Sigmoid colon (tissue), 4 donors: ENCODE measurements at regions not wholly inside any gene's neighbourhood (a gene's known extent, or its start where the extent isn't known, plus 50 kb on each side); places are given as distances from the start of the nearest gene placed in this dataset.

Experiments used
- POLR2AphosphoS5 ChIP-seq, 4 donors: sonication (generic); formaldehyde crosslinking; IDR thresholded peaks; one replicate each; pipeline ENCODE4 v1.6.1; 2017; ENCODE audit warnings: antibody characterized with exemption in 4 of 4
- TF ChIP-seq, protein P1 (sequence below), 4 experiments: fragments of 450-650 bp in 3 of 4; fragments of 200-600 bp in 1 of 4; IDR thresholded peaks; one replicate each; pipeline ENCODE4 v1.5.1; 2016 to 2019; ENCODE audit warnings: antibody characterized with exemption in 4 of 4, mild to moderate bottlenecking in 3 of 4, moderate library complexity in 2 of 4

DNA sequence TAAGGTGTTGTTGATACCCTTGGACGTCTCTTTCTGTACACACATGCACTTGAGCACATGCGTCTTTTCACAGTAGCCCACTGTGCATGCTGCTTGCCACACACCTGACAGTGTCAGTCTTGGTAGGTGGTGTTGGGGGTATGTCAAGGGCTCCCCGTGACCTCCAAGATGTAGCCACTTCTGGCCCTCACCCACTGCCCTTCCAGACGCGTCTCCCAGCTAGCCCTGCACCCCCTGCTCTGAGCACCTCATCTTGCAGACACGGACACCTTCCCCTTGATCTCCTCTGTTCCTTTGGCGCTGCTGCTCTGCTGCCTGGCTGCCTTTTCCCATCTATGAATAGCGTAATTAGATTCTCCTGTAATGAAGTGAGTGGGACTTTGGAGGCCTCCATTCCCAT lies 75.2 kb upstream of the TNS3 start:
- TF ChIP-seq, protein P1, sequence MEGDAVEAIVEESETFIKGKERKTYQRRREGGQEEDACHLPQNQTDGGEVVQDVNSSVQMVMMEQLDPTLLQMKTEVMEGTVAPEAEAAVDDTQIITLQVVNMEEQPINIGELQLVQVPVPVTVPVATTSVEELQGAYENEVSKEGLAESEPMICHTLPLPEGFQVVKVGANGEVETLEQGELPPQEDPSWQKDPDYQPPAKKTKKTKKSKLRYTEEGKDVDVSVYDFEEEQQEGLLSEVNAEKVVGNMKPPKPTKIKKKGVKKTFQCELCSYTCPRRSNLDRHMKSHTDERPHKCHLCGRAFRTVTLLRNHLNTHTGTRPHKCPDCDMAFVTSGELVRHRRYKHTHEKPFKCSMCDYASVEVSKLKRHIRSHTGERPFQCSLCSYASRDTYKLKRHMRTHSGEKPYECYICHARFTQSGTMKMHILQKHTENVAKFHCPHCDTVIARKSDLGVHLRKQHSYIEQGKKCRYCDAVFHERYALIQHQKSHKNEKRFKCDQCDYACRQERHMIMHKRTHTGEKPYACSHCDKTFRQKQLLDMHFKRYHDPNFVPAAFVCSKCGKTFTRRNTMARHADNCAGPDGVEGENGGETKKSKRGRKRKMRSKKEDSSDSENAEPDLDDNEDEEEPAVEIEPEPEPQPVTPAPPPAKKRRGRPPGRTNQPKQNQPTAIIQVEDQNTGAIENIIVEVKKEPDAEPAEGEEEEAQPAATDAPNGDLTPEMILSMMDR (IDR thresholded peaks at IDR 0.05) = no peak
- TF ChIP-seq POLR2AphosphoS5 (IDR thresholded peaks at IDR 0.05) = no peak
